ENCODE measurements at regions not wholly inside any gene's neighbourhood (a gene's known extent, or its start where the extent isn't known, plus 50 kb on each side); places are given as distances from the start of the nearest gene placed in this dataset.

GRCh38 chr6:111985202-111985731, 68.6 kb upstream of the CCN6 start:
- no peak for DNase-seq (ENCODE audit: low read depth, low spot score)

GRCh38 chr6:111986651-111987050, 67.3 kb upstream of the CCN6 start:
- no peak for DNase-seq (ENCODE audit: low read depth, low spot score)

- no peak for DNase-seq (ENCODE audit: low read depth, low spot score)
Observed at GRCh38 chr6:111987295-111987694, 66.6 kb upstream of the CCN6 start.

- DNase-seq (ENCODE audit: low read depth, low spot score) = no peak
Observed at GRCh38 chr6:111988926-111989325, 65.0 kb upstream of the CCN6 start.

GRCh38 chr6:111989743-111990142, 64.2 kb upstream of the CCN6 start:
- no peak for DNase-seq (ENCODE audit: low read depth, low spot score)

GRCh38 chr6:111990214-111990613, 63.7 kb upstream of the CCN6 start:
- no peak for DNase-seq (ENCODE audit: low read depth, low spot score)

GRCh38 chr6:111992851-111993250, 61.1 kb upstream of the CCN6 start:
- DNase-seq (ENCODE audit: low read depth, low spot score) = no peak

- no peak for DNase-seq (ENCODE audit: low read depth, low spot score)
Observed at GRCh38 chr6:111993342-111993741, 60.6 kb upstream of the CCN6 start.

GRCh38 chr6:111994791-111995190, 59.1 kb upstream of the CCN6 start:
- no peak for DNase-seq (ENCODE audit: low read depth, low spot score)

GRCh38 chr6:111995404-111995803, 58.5 kb upstream of the CCN6 start:
- no peak for DNase-seq (ENCODE audit: low read depth, low spot score)

- DNase-seq (ENCODE audit: low read depth, low spot score) = no peak
Observed at GRCh38 chr6:111996144-111996865, 57.6 kb upstream of the CCN6 start.

GRCh38 chr6:111997078-111997852, 56.6 kb upstream of the CCN6 start:
- no peak for DNase-seq (ENCODE audit: low read depth, low spot score)

GRCh38 chr6:111997853-111998208, 56.1 kb upstream of the CCN6 start:
- no peak for DNase-seq (ENCODE audit: low read depth, low spot score)

- DNase-seq (ENCODE audit: low read depth, low spot score) = no peak
Observed at GRCh38 chr6:112002307-112002706, 51.6 kb upstream of the CCN6 start.
